ES-I3 (cell line): ENCODE measurements at regions not wholly inside any gene's neighbourhood (a gene's known extent, or its start where the extent isn't known, plus 50 kb on each side); places are given as distances from the start of the nearest gene placed in this dataset.
"Not testable (repeated sequence)": the region's sequence is repeated elsewhere in the genome, so short reads cannot be mapped to it uniquely, and the experiment has no call there.

Experiments used
- H3K36me3 ChIP-seq: 2 replicates; pipeline ENCODE4 v1.6.1; 2013; ENCODE audit warnings: mild to moderate bottlenecking, low read length, control low read depth, moderate library complexity; ENCODE audit not compliant: insufficient read depth
- H3K4me1 ChIP-seq: 2 replicates; pipeline ENCODE4 v1.6.1; 2013; ENCODE audit warnings: mild to moderate bottlenecking, control low read depth, low read length; ENCODE audit not compliant: insufficient read depth
- H3K9ac ChIP-seq: 2 replicates; pipeline ENCODE4 v1.6.1; 2013; ENCODE audit warnings: low read depth, mild to moderate bottlenecking, low read length, moderate library complexity
- H3K9me3 ChIP-seq: 2 replicates; pipeline ENCODE4 v1.6.1; 2013; ENCODE audit warnings: mild to moderate bottlenecking, low read length, moderate library complexity; ENCODE audit not compliant: control insufficient read depth, insufficient read depth

DNA sequence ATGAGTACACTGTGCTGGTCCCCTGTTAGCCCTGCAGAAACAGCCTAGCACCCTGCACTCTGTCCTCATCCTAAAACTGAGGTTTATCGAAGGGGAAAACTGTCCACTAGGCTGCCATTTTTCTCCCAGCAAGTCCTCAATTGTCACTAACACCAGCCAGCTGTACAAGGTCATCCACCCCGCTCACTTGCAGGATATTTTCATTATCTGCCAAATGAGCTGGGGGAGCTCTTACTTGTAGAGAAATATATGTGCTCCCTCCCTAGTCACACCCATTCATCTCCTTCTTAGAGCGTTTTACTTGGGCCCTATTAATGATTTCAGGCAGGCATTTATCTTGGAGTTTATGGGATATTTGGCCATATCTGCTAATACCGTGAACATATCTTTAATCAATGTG lies 413.5 kb upstream of the NFE2L3 start:
- Histone ChIP-seq H3K9me3 (no peaks in the 10 kb centered on the region), H3K9ac (no peak overlapping the region), H3K36me3 (no peaks in the 10 kb centered on the region), H3K4me1 (peaks cover 17% of the 10 kb centered on the region)

DNA sequence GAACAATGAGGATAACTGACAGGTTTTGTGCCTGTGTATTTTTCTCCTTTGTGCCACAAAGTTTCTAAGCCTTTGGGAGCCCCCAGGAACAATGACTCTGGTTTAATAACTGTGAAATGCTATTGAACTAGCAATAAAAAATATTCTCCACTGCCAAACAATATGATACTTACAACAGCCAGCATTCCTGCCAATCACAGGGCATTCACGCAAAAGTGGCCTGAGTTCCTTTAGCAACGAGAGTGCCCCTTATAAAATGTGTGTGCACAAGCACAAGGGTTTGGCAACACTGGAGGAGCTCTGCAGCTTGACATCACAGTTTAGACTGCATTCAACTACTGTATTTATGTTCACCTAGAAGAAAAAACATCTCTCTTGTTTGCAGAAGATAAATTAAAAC lies 412.9 kb upstream of the NFE2L3 start:
- Histone ChIP-seq H3K9me3 (no peaks in the 10 kb centered on the region), H3K36me3 (no peaks in the 10 kb centered on the region), H3K4me1 (peaks cover 11% of the 10 kb centered on the region; the same call in 1 of the 2 replicates), H3K9ac (no peak overlapping the region)

DNA sequence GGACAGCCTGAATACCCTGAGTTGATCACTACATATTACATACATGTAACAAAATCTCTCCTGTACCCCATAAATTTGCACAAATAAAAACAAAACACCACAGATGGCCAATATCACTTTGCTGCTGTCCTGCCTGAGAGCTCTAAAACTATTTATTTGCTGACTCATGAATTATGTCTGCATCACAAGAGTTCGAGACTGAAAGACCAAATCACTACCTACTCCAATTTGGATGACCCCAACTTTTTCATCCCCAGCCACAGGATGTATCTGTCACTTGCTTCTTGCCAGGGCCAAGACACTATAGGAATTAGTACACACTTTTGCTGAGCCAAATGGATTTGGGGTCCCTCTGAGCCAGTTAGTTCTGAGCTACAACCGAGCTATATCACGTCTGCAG lies 409.7 kb upstream of the NFE2L3 start:
- Histone ChIP-seq H3K36me3 (no peaks in the 10 kb centered on the region), H3K9ac (no peak overlapping the region), H3K4me1 (peaks cover 6% of the 10 kb centered on the region; the same call in 1 of the 2 replicates), H3K9me3 (no peaks in the 10 kb centered on the region)

DNA sequence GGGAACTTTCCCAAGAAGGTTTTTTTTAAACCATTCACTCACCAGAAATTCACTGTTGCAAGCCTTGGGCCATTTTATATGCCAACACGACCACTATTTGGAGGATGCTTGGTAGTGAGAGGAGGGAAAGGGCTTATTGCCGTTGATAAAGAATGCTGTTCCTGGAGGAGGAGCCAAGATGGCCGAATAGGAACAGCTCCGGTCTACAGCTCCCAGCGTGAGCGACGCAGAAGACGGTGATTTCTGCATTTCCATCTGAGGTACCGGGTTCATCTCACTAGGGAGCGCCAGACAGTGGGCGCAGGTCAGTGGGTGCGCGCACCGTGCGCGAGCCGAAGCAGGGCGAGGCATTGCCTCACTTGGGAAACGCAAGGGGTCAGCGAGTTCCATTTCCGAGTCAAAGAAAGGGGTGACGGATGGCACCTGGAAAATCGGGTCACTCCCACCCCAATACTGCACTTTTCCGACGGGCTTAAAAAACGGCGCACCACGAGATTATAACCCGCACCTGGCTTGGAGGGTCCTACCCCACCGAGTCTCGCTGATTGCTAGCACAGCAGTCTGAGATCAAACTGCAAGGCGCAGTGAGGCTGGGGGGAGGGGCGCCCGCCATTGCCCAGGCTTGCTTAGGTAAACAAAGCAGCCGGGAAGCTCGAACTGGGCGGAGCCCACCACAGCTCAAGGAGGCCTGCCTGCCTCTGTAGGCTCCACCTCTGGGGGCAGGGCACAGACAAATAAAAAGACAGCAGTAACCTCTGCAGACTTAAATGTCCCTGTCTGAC lies 408.1 kb upstream of the NFE2L3 start:
- H3K36me3 ChIP-seq, H3K9me3 ChIP-seq, H3K4me1 ChIP-seq: not testable (repeated sequence)
- peak overlapping the region; percentile 32; the same call in 1 of the 2 replicates for H3K9ac ChIP-seq

DNA sequence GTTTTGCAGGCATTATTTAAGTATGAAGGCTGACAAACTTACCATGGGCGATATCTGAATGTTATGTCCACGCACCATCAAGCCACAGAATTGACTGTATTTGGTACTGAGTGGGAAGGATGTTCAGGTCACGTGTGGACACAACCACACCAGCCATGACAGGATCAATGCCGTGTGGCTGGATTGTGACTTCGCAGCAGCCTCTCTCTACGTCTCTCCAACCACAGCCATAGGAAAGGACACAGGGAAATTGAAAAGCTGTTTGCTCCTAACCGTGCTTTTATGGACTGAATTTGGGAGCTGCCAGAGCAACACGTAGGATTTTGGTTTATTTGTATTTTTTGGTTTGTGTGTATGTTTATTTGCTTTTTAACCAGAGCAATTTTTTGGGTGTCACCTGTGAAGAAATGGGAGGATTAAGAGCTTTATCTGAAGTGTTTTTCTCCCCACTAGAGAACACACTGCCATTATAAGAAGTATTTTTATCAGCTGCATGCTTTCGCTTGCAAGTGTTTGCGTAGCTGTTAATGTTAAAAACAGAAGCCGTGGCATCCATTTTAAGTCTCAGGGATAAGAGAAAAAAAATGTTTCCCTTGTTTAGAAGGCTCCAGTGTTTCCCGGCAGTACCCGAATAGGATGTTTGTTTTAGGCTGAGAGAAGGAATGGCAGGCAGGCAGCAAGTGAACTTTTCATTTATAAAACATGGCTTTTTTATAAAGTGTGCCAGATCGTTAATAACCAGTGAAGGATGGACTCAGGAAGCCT lies 401.1 kb upstream of the NFE2L3 start:
- H3K9me3 ChIP-seq: no peaks in the 10 kb centered on the region
- peaks cover 13% of the 10 kb centered on the region for H3K4me1 ChIP-seq
- no peak overlapping the region for H3K9ac ChIP-seq
- H3K36me3 ChIP-seq: no peaks in the 10 kb centered on the region

DNA sequence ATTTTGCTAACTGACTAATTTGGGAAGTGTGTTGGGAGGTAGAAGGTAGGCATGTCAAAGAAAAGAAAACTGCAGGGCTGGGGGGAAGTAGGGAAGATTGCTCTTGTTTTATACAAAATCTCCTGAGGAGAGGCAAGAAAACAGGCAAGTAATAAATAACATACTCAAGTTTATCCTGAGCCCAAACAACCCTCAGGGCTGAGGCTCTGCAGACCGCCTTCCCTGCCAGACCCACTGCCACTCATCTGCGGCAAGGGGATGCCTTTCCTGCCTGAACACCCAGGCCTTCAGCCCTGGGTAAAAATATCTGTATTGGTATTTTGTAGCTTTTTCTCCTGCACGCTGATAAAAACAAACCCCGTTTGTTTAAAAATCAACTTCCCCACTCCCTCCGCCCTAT lies 399.8 kb upstream of the NFE2L3 start:
- peaks cover 13% of the 10 kb centered on the region for H3K4me1 ChIP-seq
- no peaks in the 10 kb centered on the region for H3K36me3 ChIP-seq
- no peaks in the 10 kb centered on the region for H3K9me3 ChIP-seq
- H3K9ac ChIP-seq: no peak overlapping the region

DNA sequence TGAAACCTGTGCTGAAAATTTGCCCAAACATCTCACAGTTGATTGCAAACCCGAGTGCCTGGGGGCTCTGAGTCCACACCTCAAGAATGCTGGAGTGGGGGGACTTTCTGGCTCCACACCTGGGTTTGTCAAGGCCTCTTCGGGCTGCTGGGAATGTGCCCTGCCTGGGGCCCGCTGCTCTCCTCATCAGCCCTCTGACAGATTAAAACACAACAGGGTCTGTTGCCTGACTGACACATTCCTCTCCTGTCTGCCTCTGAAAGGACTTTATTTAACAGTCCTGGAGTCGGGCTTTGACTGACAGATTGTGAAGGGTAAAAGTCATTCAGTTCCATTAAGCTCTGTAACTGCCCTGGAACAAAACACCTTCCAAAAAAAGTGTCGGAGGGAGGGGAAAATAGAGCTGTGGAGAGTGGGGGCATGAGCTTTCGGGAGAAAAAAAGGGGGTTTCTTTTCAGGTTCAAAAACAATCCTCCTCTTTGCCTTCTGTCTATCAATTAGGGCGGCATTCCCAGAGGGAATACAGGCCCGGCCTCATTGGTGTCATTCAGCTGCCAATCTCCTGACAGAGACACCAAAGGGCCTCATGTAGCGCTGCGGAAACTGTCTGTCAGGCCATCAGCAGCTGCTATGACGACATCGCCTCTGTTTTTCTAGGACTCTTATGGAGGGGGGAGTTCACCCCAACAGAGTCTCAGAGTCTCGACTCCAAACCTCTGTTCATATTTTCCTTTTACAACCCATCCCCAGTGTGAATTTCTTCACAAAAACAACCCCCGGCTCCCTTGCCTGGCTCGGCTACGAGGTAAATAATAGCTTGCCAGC lies 398.8 kb upstream of the NFE2L3 start:
- Histone ChIP-seq H3K4me1 (peaks cover 13% of the 10 kb centered on the region), H3K36me3 (no peaks in the 10 kb centered on the region), H3K9me3 (no peaks in the 10 kb centered on the region), H3K9ac (no peak overlapping the region)

DNA sequence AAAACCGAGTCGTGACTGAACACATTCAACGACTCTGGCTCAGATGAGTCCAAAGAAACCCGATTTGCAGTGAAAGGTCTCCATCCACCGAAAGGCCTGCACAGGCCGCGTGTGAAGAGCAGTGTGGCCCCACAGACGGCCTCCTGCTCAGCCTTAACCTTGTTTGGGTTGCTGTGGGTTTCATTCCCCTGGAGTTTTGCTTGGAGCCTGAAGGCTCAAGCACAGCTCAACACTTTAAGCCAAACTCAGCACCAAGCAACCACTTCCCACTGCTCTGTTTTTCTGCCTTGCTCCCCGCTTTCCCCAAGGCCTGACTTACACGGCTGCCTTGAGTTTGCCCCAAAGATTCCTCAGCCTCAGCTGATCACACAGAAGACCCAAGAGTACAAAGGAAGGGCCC lies 398.2 kb upstream of the NFE2L3 start:
- no peaks in the 10 kb centered on the region for H3K9me3 ChIP-seq
- no peaks in the 10 kb centered on the region for H3K36me3 ChIP-seq
- no peak overlapping the region for H3K9ac ChIP-seq
- peaks cover 18% of the 10 kb centered on the region for H3K4me1 ChIP-seq

DNA sequence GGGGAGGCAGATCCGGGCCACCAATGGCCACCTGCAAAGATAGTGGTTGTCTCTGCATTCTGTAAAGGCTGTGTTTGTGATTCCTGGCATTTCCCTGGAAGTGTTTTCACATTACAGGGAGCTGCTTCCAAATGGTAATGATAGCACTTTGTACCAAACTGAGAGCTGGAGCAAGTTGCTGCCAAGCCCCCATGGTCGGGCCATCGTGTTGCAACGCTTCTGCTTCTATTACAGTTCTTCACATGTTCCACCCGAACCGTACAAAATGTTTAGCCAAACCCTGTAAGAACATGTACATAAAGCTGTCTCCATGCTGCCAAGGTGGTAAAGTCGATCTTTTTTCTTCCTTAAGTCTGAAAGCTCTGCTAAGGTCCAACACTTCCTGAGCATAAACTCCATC lies 397.7 kb upstream of the NFE2L3 start:
- peaks cover 23% of the 10 kb centered on the region for H3K4me1 ChIP-seq
- no peak overlapping the region for H3K9ac ChIP-seq
- H3K9me3 ChIP-seq: no peaks in the 10 kb centered on the region
- H3K36me3 ChIP-seq: no peaks in the 10 kb centered on the region

DNA sequence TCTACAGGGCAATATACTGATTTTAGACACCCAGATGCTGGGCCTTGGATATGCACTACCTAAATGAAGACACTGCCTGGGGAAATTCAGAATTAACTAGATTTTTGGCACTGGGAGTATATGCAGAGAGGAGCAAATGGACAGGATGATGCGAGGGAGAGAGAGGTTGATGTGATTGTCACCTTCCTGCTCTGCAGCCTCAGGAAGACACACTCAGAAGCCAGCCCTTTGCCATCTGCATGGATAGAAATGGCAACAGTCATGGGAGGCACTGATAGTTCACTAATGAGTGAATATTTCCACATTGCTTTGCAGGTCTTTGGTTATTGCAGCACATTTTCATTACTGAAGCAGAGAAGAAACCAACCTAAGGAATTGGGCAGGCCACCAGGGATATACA lies 397.2 kb upstream of the NFE2L3 start:
- peaks cover 25% of the 10 kb centered on the region for H3K4me1 ChIP-seq
- no peak overlapping the region for H3K9ac ChIP-seq

DNA sequence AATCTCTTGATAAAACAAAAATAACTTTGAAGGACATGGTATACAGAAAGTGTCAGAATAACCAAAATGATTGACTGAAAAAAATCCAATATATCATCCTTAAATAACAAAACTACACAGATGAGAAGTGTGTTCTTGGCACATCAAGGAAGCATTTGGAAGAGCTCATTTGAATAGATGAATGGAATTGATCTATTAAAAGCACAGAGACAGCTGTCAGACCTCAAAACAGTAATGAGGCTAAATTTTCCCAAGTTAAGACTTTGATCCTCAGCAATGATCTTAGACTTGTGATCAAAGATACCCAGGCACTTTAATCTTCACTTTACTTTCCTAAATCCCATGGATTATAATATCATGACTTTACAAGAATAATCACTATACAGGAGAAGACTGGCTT lies 395.4 kb upstream of the NFE2L3 start:
- H3K36me3 ChIP-seq: no peaks in the 10 kb centered on the region
- H3K4me1 ChIP-seq: peaks cover 24% of the 10 kb centered on the region
- no peaks in the 10 kb centered on the region for H3K9me3 ChIP-seq
- no peak overlapping the region for H3K9ac ChIP-seq

More for the DNA sequence above, 397.2 kb upstream of the NFE2L3 start:
- Histone ChIP-seq H3K36me3 (no peaks in the 10 kb centered on the region), H3K9me3 (no peaks in the 10 kb centered on the region)

DNA sequence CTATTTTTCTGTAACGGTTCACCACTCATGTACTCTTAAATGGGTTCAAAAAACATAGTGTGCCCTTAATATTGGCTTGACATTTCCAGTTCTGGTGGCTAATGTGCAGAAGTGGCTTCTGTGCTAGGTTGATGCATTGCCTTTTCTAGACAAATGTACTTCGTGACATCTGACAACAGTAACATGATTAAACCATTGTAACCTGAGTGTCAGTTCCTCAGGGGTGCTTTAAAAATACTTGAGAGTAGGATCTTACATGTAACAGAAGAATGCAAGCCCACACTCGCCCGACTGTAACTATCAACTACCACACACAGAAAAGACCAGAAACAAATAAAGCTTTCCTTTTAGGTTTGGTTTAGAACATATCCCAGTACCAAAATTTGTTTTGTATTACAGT lies 393.4 kb upstream of the NFE2L3 start:
- Histone ChIP-seq H3K4me1 (peaks cover 17% of the 10 kb centered on the region; the same call in 1 of the 2 replicates), H3K9ac (no peak overlapping the region), H3K9me3 (no peaks in the 10 kb centered on the region), H3K36me3 (no peaks in the 10 kb centered on the region)

DNA sequence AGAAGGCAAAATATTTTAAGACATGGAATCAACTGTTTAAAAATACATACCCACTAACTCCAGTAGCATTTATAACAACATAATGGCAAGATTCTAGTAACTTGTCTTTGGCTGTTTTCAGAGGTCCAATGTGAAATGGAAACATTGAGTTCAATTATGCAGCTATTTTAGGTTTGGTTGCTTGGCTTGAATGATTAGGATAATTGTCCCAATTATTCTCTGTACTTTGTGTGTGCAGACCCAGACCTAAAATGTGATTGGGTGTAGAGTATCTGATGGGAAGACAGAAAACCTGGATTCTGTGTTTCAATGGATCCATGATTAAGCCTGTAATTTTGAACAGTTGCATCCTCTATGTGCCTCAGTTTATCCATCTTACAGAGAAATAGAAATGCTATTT lies 392.7 kb upstream of the NFE2L3 start:
- peaks cover 17% of the 10 kb centered on the region; the same call in 1 of the 2 replicates for H3K4me1 ChIP-seq
- no peak overlapping the region for H3K9ac ChIP-seq
- no peaks in the 10 kb centered on the region for H3K9me3 ChIP-seq
- no peaks in the 10 kb centered on the region for H3K36me3 ChIP-seq

DNA sequence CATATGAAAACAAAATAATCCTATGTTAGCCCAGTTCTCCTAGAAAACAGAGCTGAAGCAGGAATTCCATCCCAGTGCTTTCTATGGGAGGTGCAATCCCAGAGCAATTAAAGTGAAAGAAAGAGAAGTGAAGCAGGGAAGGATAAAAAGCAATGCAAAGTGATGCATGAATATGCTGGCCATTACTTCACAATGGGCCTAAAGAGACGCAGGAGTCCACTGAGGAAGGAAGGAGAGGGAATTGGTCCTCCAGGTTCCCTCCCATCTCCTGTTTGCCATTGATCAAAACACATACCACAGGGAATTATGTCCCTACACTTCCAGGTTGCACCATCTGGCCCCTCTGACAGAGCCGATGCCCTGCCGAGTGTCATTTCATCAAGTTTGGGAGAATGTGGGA lies 392.2 kb upstream of the NFE2L3 start:
- no peaks in the 10 kb centered on the region for H3K9me3 ChIP-seq
- peaks cover 17% of the 10 kb centered on the region; the same call in 1 of the 2 replicates for H3K4me1 ChIP-seq
- H3K36me3 ChIP-seq: no peaks in the 10 kb centered on the region
- H3K9ac ChIP-seq: no peak overlapping the region
